ENCODE measurements at regions not wholly inside any gene's neighbourhood (a gene's known extent, or its start where the extent isn't known, plus 50 kb on each side); places are given as distances from the start of the nearest gene placed in this dataset.

- DNase-seq: no peak
- BruUV-seq (replicated peaks): no TSS peak
Measured at GRCh38 chr12:115149685-115150378, 465.9 kb upstream of the TBX3 start.

GRCh38 chr12:115149279-115149678, 465.3 kb upstream of the TBX3 start:
- TF ChIP-seq CTCF (IDR thresholded peaks at IDR 0.05; ENCODE audit: unreplicated experiment): no peak
- Mint-ChIP-seq H3K4me1 (ENCODE audit: low read depth, unreplicated experiment) (no peaks in the 10 kb centered on the region), H3K36me3 (ENCODE audit: insufficient read depth, unreplicated experiment) (no peaks in the 10 kb centered on the region), H3K27ac (ENCODE audit: unreplicated experiment) (no peak overlapping the region), H3K27me3 (ENCODE audit: unreplicated experiment) (no peaks in the 10 kb centered on the region), H3K4me3 (ENCODE audit: low read depth, unreplicated experiment) (no peak overlapping the region), H3K9me3 (ENCODE audit: low read depth, unreplicated experiment) (peaks cover 20% of the 10 kb centered on the region)
- intact Hi-C loops (cut with micrococcal nuclease; ENCODE audit: unreplicated experiment): no loop called here
- CTCF ChIA-PET: no interaction called here
- no TSS peak for BruUV-seq (replicated peaks)
- DNase-seq: no peak

More at GRCh38 chr12:115149685-115150378, 465.9 kb upstream of the TBX3 start:
- Mint-ChIP-seq H3K9me3 (ENCODE audit: low read depth, unreplicated experiment) (peaks cover 20% of the 10 kb centered on the region), H3K27ac (ENCODE audit: unreplicated experiment) (no peak overlapping the region), H3K36me3 (ENCODE audit: insufficient read depth, unreplicated experiment) (no peaks in the 10 kb centered on the region), H3K4me1 (ENCODE audit: low read depth, unreplicated experiment) (no peaks in the 10 kb centered on the region), H3K27me3 (ENCODE audit: unreplicated experiment) (no peaks in the 10 kb centered on the region), H3K4me3 (ENCODE audit: low read depth, unreplicated experiment) (no peak overlapping the region)
- CTCF ChIA-PET: no interaction called here
- intact Hi-C loops (cut with micrococcal nuclease; ENCODE audit: unreplicated experiment): no loop called here
- TF ChIP-seq CTCF (IDR thresholded peaks at IDR 0.05; ENCODE audit: unreplicated experiment): no peak

- DNase-seq: no peak
- Mint-ChIP-seq H3K27me3 (ENCODE audit: unreplicated experiment) (no peaks in the 10 kb centered on the region), H3K36me3 (ENCODE audit: insufficient read depth, unreplicated experiment) (no peaks in the 10 kb centered on the region), H3K4me3 (ENCODE audit: low read depth, unreplicated experiment) (no peak overlapping the region), H3K4me1 (ENCODE audit: low read depth, unreplicated experiment) (no peaks in the 10 kb centered on the region), H3K27ac (ENCODE audit: unreplicated experiment) (no peak overlapping the region), H3K9me3 (ENCODE audit: low read depth, unreplicated experiment) (peaks cover 25% of the 10 kb centered on the region)
- intact Hi-C loops (cut with micrococcal nuclease; ENCODE audit: unreplicated experiment): no loop called here
- BruUV-seq (replicated peaks): no TSS peak
- CTCF ChIA-PET: interaction anchor here (0.7 kb wide), 1 partner anchor 74 kb away, joined by 4 read pairs; no protein-coding TSS in a partner anchor
- TF ChIP-seq CTCF (IDR thresholded peaks at IDR 0.05; ENCODE audit: unreplicated experiment): no peak
Measured at GRCh38 chr12:115147916-115148315, 463.9 kb upstream of the TBX3 start.

GRCh38 chr12:115146453-115146852, 462.5 kb upstream of the TBX3 start:
- H3K36me3 Mint-ChIP-seq (ENCODE audit: insufficient read depth, unreplicated experiment): no peaks in the 10 kb centered on the region
- DNase-seq: no peak
- no TSS peak for BruUV-seq (replicated peaks)
- H3K9me3 Mint-ChIP-seq (ENCODE audit: low read depth, unreplicated experiment): peaks cover 29% of the 10 kb centered on the region
- no peak overlapping the region for H3K27ac Mint-ChIP-seq (ENCODE audit: unreplicated experiment)
- no peak overlapping the region for H3K4me3 Mint-ChIP-seq (ENCODE audit: low read depth, unreplicated experiment)
- CTCF ChIA-PET: no interaction called here
- no peak for TF ChIP-seq CTCF (IDR thresholded peaks at IDR 0.05; ENCODE audit: unreplicated experiment)
- H3K27me3 Mint-ChIP-seq (ENCODE audit: unreplicated experiment): no peaks in the 10 kb centered on the region
- intact Hi-C loops (cut with micrococcal nuclease; ENCODE audit: unreplicated experiment): no loop called here
- H3K4me1 Mint-ChIP-seq (ENCODE audit: low read depth, unreplicated experiment): no peaks in the 10 kb centered on the region

Measured in Calu3 (cell line).